ENCODE measurements at regions not wholly inside any gene's neighbourhood (a gene's known extent, or its start where the extent isn't known, plus 50 kb on each side); places are given as distances from the start of the nearest gene placed in this dataset.

DNA sequence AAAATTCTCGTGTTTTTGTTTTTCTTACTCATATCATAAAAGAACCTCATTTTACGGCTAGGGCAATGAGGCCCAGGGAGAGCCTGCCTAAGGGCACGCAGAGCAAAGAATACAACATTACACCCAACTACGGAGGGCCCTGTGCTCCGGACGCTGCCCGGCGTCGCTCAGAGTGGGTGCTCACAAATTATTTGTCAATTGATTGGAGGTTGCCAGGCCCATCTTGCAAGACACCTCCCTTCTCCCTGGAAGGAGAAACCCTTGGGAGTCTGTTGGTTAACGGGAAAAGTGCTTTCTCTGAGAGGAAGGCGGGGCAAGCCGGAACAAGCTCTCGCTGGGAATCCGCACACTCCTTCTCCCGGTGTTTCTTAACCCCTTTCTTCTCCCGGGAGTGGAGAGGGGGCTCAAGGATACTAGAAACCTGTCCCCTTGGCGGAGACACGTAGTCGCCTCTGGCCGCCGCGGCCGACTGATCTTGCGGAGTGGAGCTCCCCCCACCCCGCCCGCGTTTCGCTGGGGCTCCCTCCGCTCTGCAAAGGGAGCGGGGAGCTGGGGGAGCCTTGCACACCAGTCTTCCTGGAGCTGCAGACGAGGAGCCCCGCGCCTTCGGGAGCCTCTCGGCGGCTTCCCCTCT, 599.3 kb upstream of the SGCD start:
- TF ChIP-seq, protein P1, sequence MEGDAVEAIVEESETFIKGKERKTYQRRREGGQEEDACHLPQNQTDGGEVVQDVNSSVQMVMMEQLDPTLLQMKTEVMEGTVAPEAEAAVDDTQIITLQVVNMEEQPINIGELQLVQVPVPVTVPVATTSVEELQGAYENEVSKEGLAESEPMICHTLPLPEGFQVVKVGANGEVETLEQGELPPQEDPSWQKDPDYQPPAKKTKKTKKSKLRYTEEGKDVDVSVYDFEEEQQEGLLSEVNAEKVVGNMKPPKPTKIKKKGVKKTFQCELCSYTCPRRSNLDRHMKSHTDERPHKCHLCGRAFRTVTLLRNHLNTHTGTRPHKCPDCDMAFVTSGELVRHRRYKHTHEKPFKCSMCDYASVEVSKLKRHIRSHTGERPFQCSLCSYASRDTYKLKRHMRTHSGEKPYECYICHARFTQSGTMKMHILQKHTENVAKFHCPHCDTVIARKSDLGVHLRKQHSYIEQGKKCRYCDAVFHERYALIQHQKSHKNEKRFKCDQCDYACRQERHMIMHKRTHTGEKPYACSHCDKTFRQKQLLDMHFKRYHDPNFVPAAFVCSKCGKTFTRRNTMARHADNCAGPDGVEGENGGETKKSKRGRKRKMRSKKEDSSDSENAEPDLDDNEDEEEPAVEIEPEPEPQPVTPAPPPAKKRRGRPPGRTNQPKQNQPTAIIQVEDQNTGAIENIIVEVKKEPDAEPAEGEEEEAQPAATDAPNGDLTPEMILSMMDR (conservative IDR thresholded peaks at IDR 0.05; ENCODE audit: low read depth, low read length): no peak
- TF ChIP-seq RAD21 (IDR thresholded peaks at IDR 0.05; ENCODE audit: low read length): no peak
- no peak for TF ChIP-seq FOS (IDR thresholded peaks at IDR 0.05; ENCODE audit: low read depth, low read length)
- no peak for TF ChIP-seq POLR2A (IDR thresholded peaks at IDR 0.05; ENCODE audit: low read depth, low read length)
- no peak for TF ChIP-seq BHLHE40 (IDR thresholded peaks at IDR 0.05; ENCODE audit: low read depth, low read length)
